ENCODE measurements at regions not wholly inside any gene's neighbourhood (a gene's known extent, or its start where the extent isn't known, plus 50 kb on each side); places are given as distances from the start of the nearest gene placed in this dataset.

GRCh38 chr3:541062-541801 is 344.7 kb downstream of the CHL1 start:
- DNase-seq, result no peak
- Histone ChIP-seq H3K9ac (ENCODE audit: low read depth, low read length) (no peak overlapping the region), H4K20me1 (ENCODE audit: insufficient read depth, low read length) (no peaks in the 10 kb centered on the region), H3K4me1 (ENCODE audit: insufficient read depth, low read length) (no peaks in the 10 kb centered on the region), H3K36me3 (ENCODE audit: insufficient read depth, low read length) (no peaks in the 10 kb centered on the region), H3K79me2 (ENCODE audit: insufficient read depth, low read length) (no peaks in the 10 kb centered on the region), H3K4me3 (ENCODE audit: low read depth in 1 of 2, low read length in 2 of 2) (no peak overlapping the region), H2AFZ (ENCODE audit: low read depth, low read length) (no peak overlapping the region), H3K27ac (ENCODE audit: low read length) (no peak overlapping the region), H3K4me2 (ENCODE audit: insufficient read depth, low read length) (no peak overlapping the region), H3K27me3 (ENCODE audit: insufficient read depth, low read length, poor library complexity) (no peaks in the 10 kb centered on the region), H3K9me3 (ENCODE audit: insufficient read depth, low read length, severe bottlenecking) (peaks cover 6% of the 10 kb centered on the region)
- no peak for TF ChIP-seq EZH2 (IDR thresholded peaks at IDR 0.05; ENCODE audit: borderline replicate concordance, low read depth, low read length, severe bottlenecking)
- TF ChIP-seq, protein P1, sequence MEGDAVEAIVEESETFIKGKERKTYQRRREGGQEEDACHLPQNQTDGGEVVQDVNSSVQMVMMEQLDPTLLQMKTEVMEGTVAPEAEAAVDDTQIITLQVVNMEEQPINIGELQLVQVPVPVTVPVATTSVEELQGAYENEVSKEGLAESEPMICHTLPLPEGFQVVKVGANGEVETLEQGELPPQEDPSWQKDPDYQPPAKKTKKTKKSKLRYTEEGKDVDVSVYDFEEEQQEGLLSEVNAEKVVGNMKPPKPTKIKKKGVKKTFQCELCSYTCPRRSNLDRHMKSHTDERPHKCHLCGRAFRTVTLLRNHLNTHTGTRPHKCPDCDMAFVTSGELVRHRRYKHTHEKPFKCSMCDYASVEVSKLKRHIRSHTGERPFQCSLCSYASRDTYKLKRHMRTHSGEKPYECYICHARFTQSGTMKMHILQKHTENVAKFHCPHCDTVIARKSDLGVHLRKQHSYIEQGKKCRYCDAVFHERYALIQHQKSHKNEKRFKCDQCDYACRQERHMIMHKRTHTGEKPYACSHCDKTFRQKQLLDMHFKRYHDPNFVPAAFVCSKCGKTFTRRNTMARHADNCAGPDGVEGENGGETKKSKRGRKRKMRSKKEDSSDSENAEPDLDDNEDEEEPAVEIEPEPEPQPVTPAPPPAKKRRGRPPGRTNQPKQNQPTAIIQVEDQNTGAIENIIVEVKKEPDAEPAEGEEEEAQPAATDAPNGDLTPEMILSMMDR (IDR thresholded peaks at IDR 0.05; ENCODE audit: borderline replicate concordance, extremely low read depth, low read length, poor library complexity, severe bottlenecking), result no peak
- ATAC-seq (ENCODE audit: insufficient read depth, low read depth), result no peak

DNA sequence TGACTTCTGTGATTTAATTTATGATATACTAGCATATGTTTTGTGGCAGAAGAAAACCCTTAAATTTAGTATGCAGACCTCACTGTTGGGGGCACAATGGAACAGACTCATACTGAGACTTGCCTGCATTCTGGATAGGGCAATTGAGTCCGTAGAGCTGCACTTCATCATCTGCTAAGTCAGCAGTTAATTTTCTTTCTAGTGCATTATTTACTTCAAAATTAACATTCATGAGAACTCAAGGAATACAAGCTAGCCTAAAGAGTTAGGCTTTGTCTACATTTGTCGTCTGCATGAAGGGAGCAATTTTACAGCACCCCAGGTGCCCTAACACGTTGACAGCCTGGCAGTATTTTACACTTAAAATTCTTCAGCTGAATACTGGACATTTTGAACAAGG is 345.5 kb downstream of the CHL1 start:
- TF ChIP-seq, protein P1 (IDR thresholded peaks at IDR 0.05; ENCODE audit: borderline replicate concordance, extremely low read depth, low read length, poor library complexity, severe bottlenecking), result no peak
- no peak for TF ChIP-seq EZH2 (IDR thresholded peaks at IDR 0.05; ENCODE audit: borderline replicate concordance, low read depth, low read length, severe bottlenecking)
- Histone ChIP-seq H3K4me3 (ENCODE audit: low read depth in 1 of 2, low read length in 2 of 2) (no peak overlapping the region), H3K9ac (ENCODE audit: low read depth, low read length) (no peak overlapping the region), H3K9me3 (ENCODE audit: insufficient read depth, low read length, severe bottlenecking) (no peaks in the 10 kb centered on the region), H2AFZ (ENCODE audit: low read depth, low read length) (no peak overlapping the region), H3K27ac (ENCODE audit: low read length) (no peak overlapping the region), H3K27me3 (ENCODE audit: insufficient read depth, low read length, poor library complexity) (no peaks in the 10 kb centered on the region), H3K4me1 (ENCODE audit: insufficient read depth, low read length) (no peaks in the 10 kb centered on the region), H4K20me1 (ENCODE audit: insufficient read depth, low read length) (no peaks in the 10 kb centered on the region), H3K79me2 (ENCODE audit: insufficient read depth, low read length) (no peaks in the 10 kb centered on the region), H3K4me2 (ENCODE audit: insufficient read depth, low read length) (no peak overlapping the region), H3K36me3 (ENCODE audit: insufficient read depth, low read length) (no peaks in the 10 kb centered on the region)
- ATAC-seq (ENCODE audit: insufficient read depth, low read depth) (no peak), DNase-seq (no peak)

DNA sequence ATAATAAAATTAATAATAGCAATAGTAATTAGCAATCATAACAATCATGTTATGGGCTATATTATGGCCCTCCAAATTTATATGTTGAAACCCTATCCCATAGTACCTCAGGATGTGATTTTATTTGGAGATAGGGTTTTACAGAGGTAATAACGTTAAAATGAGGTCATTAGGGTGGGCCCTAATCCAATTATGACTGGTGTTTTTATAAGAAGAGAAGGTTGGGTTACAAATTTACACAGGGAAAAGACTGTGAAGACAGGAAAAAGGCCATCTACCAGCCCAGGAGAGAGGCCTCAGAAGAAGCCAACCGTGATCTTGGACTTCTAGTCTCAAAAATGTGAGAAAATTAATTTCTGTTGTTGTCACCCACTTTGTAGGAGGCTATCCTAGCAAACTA is 353.1 kb downstream of the CHL1 start:
- Histone ChIP-seq H3K27me3 (ENCODE audit: insufficient read depth, low read length, poor library complexity) (no peaks in the 10 kb centered on the region), H2AFZ (ENCODE audit: low read depth, low read length) (no peak overlapping the region), H3K9ac (ENCODE audit: low read depth, low read length) (no peak overlapping the region), H4K20me1 (ENCODE audit: insufficient read depth, low read length) (no peaks in the 10 kb centered on the region), H3K4me1 (ENCODE audit: insufficient read depth, low read length) (no peaks in the 10 kb centered on the region), H3K4me3 (ENCODE audit: low read depth in 1 of 2, low read length in 2 of 2) (no peak overlapping the region), H3K79me2 (ENCODE audit: insufficient read depth, low read length) (no peaks in the 10 kb centered on the region), H3K4me2 (ENCODE audit: insufficient read depth, low read length) (no peak overlapping the region), H3K9me3 (ENCODE audit: insufficient read depth, low read length, severe bottlenecking) (no peaks in the 10 kb centered on the region), H3K27ac (ENCODE audit: low read length) (no peak overlapping the region), H3K36me3 (ENCODE audit: insufficient read depth, low read length) (no peaks in the 10 kb centered on the region)
- DNase-seq (no peak), ATAC-seq (ENCODE audit: insufficient read depth, low read depth) (no peak)
- TF ChIP-seq EZH2 (IDR thresholded peaks at IDR 0.05; ENCODE audit: borderline replicate concordance, low read depth, low read length, severe bottlenecking), result no peak
- TF ChIP-seq, protein P1 (IDR thresholded peaks at IDR 0.05; ENCODE audit: borderline replicate concordance, extremely low read depth, low read length, poor library complexity, severe bottlenecking), result no peak
